ENCODE measurements at regions not wholly inside any gene's neighbourhood (a gene's known extent, or its start where the extent isn't known, plus 50 kb on each side); places are given as distances from the start of the nearest gene placed in this dataset.

DNA sequence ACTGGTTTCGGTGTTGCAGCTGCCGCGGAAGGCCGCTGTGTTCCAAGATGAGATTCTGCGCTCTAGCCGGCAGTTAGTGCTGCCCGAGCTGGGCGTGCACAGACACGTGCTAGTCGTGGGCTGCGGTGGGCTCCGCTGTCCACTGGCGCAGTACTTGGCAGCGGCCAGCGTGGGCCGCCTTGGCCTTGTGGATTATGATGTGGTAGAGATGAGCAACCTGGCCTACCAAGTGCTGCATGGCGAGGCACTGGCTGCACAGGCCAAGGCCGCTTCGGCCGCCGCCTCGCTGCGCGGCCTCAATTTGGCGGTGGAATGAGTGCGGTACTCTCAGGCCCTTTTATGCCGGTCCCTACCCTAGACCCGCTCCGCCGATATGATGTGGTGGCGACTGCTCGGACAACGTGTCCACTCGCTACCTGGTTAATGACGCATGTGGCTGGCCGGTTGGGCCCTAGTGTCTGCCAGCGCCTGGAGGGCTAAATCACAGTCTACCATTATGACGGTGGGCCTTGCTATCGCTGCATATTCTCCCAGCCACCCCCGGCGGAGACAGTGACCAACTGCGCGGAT is 102.2 kb downstream of the SNAPC1 start:
- TF ChIP-seq, protein P1, sequence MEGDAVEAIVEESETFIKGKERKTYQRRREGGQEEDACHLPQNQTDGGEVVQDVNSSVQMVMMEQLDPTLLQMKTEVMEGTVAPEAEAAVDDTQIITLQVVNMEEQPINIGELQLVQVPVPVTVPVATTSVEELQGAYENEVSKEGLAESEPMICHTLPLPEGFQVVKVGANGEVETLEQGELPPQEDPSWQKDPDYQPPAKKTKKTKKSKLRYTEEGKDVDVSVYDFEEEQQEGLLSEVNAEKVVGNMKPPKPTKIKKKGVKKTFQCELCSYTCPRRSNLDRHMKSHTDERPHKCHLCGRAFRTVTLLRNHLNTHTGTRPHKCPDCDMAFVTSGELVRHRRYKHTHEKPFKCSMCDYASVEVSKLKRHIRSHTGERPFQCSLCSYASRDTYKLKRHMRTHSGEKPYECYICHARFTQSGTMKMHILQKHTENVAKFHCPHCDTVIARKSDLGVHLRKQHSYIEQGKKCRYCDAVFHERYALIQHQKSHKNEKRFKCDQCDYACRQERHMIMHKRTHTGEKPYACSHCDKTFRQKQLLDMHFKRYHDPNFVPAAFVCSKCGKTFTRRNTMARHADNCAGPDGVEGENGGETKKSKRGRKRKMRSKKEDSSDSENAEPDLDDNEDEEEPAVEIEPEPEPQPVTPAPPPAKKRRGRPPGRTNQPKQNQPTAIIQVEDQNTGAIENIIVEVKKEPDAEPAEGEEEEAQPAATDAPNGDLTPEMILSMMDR (IDR thresholded peaks at IDR 0.05): no peak
- TF ChIP-seq POLR2AphosphoS5 (IDR thresholded peaks at IDR 0.05; ENCODE audit: insufficient read depth in 1 of 2, low read depth in 1 of 2): no peak

Data from vagina (tissue), 2 donors.